ENCODE measurements at regions not wholly inside any gene's neighbourhood (a gene's known extent, or its start where the extent isn't known, plus 50 kb on each side); places are given as distances from the start of the nearest gene placed in this dataset.
A peak's percentile ranks its signal among the peaks of the same experiment; 100 is the strongest.

DNA sequence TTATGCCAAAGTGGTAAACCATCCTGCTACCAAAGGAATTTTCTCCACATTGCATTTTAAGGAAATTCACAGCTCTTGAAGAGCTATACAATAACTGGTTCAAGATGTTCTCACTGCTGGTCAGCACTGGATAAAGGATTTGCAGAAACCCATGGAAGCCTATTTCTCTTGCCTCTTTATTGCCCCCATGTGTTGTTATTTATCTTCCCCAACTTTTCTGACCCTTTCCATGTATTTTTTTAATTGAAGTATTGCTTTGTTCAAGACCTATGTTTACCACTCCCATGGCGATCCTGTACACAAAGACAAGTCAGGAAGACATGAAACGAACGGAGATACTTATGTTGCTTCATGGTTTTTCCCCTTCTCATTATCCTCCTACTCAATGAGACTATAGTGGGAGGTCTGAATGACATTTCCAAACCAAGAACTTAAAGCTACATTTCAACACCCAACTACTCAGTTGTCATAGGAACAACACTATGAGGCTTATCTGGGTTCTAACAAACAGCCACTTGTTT is 566.4 kb upstream of the DIPK2B start:
- Histone ChIP-seq H3K9ac (ENCODE audit: insufficient read depth, low read depth, low read length) (no peak overlapping the region), H3K79me2 (ENCODE audit: insufficient read depth, low read length) (peaks cover 35% of the 10 kb centered on the region), H3K36me3 (replicated peaks in 1 of 2; ENCODE audit: control insufficient read depth in 1 of 2, insufficient read depth in 2 of 2, low read length in 2 of 2) (no peaks in the 10 kb centered on the region; a peak in 1 of 5 replicates), H3K4me1 (ENCODE audit: insufficient read depth, low read length) (peaks cover 29% of the 10 kb centered on the region), H4K20me1 (ENCODE audit: insufficient read depth, low read length) (no peaks in the 10 kb centered on the region), H3K4me3 (replicated peaks in 1 of 3; ENCODE audit: insufficient read depth in 1 of 3, low read depth in 2 of 3, low read length in 3 of 3) (no peak overlapping the region; a peak in 1 of 6 replicates), H3K4me2 (ENCODE audit: low read depth, low read length) (0 out of 2 replicates have a peak overlapping the region, but pooled peaks have one; percentile 77), H3K27me3 (ENCODE audit: control insufficient read depth in 1 of 2, insufficient read depth in 2 of 2, low read length in 2 of 2) (no peaks in the 10 kb centered on the region), H2AFZ (ENCODE audit: low read length) (no peak overlapping the region), H3K27ac (ENCODE audit: extremely low read length, insufficient read depth, low read length) (peak overlapping the region; percentile 18), H3K9me3 (ENCODE audit: low read length) (no peaks in the 10 kb centered on the region)
- no peak for DNase-seq (ENCODE audit: low spot score)
- no peak for ATAC-seq
- intact Hi-C loops (cut with micrococcal nuclease; ENCODE audit: unreplicated experiment), result no loop called here
- FAIRE-seq, result no peak
- in situ Hi-C loops (cut with HindIII; ENCODE audit: extremely low pct_ligation_motif_present, low pct_unique_long_range_greater_than_20kb), result loop anchor here (25.0 kb wide), 1 partner anchor 255 kb away; no protein-coding TSS in a partner anchor
- CTCF ChIA-PET (ENCODE audit: low intra/inter-chr PET ratio, low total read pairs), result no interaction called here
- no TSS peak for BruUV-seq (replicated peaks)
- 93% methylated on average over 3 of the region's 3 CpGs for WGBS (ENCODE audit: low lambda C conversion rate)
- POLR2A ChIA-PET, result no interaction called here
- TF ChIP-seq, protein P1, sequence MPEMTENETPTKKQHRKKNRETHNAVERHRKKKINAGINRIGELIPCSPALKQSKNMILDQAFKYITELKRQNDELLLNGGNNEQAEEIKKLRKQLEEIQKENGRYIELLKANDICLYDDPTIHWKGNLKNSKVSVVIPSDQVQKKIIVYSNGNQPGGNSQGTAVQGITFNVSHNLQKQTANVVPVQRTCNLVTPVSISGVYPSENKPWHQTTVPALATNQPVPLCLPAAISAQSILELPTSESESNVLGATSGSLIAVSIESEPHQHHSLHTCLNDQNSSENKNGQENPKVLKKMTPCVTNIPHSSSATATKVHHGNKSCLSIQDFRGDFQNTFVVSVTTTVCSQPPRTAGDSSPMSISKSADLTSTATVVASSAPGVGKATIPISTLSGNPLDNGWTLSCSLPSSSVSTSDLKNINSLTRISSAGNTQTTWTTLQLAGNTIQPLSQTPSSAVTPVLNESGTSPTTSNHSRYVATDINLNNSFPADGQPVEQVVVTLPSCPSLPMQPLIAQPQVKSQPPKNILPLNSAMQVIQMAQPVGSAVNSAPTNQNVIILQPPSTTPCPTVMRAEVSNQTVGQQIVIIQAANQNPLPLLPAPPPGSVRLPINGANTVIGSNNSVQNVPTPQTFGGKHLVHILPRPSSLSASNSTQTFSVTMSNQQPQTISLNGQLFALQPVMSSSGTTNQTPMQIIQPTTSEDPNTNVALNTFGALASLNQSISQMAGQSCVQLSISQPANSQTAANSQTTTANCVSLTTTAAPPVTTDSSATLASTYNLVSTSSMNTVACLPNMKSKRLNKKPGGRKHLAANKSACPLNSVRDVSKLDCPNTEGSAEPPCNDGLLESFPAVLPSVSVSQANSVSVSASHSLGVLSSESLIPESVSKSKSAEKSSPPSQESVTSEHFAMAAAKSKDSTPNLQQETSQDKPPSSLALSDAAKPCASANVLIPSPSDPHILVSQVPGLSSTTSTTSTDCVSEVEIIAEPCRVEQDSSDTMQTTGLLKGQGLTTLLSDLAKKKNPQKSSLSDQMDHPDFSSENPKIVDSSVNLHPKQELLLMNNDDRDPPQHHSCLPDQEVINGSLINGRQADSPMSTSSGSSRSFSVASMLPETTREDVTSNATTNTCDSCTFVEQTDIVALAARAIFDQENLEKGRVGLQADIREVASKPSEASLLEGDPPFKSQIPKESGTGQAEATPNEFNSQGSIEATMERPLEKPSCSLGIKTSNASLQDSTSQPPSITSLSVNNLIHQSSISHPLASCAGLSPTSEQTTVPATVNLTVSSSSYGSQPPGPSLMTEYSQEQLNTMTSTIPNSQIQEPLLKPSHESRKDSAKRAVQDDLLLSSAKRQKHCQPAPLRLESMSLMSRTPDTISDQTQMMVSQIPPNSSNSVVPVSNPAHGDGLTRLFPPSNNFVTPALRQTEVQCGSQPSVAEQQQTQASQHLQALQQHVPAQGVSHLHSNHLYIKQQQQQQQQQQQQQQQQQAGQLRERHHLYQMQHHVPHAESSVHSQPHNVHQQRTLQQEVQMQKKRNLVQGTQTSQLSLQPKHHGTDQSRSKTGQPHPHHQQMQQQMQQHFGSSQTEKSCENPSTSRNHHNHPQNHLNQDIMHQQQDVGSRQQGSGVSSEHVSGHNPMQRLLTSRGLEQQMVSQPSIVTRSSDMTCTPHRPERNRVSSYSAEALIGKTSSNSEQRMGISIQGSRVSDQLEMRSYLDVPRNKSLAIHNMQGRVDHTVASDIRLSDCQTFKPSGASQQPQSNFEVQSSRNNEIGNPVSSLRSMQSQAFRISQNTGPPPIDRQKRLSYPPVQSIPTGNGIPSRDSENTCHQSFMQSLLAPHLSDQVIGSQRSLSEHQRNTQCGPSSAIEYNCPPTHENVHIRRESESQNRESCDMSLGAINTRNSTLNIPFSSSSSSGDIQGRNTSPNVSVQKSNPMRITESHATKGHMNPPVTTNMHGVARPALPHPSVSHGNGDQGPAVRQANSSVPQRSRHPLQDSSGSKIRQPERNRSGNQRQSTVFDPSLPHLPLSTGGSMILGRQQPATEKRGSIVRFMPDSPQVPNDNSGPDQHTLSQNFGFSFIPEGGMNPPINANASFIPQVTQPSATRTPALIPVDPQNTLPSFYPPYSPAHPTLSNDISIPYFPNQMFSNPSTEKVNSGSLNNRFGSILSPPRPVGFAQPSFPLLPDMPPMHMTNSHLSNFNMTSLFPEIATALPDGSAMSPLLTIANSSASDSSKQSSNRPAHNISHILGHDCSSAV (CRISPR knock-in tag; IDR thresholded peaks at IDR 0.05; ENCODE audit: borderline replicate concordance), result no peak
- TF ChIP-seq NKX3-1 (CRISPR knock-in tag; IDR thresholded peaks at IDR 0.05) (no peak), FLYWCH1 (CRISPR knock-in tag; IDR thresholded peaks at IDR 0.05) (no peak), ZMAT3 (CRISPR knock-in tag; conservative IDR thresholded peaks at IDR 0.05) (no peak), SMAD9 (CRISPR knock-in tag; IDR thresholded peaks at IDR 0.05) (no peak), PCBP2 (optimal IDR thresholded peaks at IDR 0.05; ENCODE audit: low read depth, low read length, poor library complexity, severe bottlenecking) (no peak), NAIF1 (CRISPR knock-in tag; IDR thresholded peaks at IDR 0.05; ENCODE audit: borderline replicate concordance) (no peak), WIZ (CRISPR knock-in tag; IDR thresholded peaks at IDR 0.05) (no peak), HNRNPK (IDR thresholded peaks at IDR 0.05; ENCODE audit: low read depth, low read length, poor library complexity, severe bottlenecking) (no peak)
- TF ChIP-seq, protein P2, sequence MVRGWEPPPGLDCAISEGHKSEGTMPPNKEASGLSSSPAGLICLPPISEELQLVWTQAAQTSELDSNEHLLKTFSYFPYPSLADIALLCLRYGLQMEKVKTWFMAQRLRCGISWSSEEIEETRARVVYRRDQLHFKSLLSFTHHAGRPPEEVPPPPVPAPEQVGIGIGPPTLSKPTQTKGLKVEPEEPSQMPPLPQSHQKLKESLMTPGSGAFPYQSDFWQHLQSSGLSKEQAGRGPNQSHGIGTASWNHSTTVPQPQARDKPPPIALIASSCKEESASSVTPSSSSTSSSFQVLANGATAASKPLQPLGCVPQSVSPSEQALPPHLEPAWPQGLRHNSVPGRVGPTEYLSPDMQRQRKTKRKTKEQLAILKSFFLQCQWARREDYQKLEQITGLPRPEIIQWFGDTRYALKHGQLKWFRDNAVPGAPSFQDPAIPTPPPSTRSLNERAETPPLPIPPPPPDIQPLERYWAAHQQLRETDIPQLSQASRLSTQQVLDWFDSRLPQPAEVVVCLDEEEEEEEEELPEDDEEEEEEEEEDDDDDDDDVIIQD (CRISPR knock-in tag; IDR thresholded peaks at IDR 0.05; ENCODE audit: low read depth), result no peak
- TF ChIP-seq, protein P3, sequence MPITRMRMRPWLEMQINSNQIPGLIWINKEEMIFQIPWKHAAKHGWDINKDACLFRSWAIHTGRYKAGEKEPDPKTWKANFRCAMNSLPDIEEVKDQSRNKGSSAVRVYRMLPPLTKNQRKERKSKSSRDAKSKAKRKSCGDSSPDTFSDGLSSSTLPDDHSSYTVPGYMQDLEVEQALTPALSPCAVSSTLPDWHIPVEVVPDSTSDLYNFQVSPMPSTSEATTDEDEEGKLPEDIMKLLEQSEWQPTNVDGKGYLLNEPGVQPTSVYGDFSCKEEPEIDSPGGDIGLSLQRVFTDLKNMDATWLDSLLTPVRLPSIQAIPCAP (CRISPR knock-in tag; IDR thresholded peaks at IDR 0.05; ENCODE audit: low read depth), result no peak
- TF ChIP-seq, protein P4, sequence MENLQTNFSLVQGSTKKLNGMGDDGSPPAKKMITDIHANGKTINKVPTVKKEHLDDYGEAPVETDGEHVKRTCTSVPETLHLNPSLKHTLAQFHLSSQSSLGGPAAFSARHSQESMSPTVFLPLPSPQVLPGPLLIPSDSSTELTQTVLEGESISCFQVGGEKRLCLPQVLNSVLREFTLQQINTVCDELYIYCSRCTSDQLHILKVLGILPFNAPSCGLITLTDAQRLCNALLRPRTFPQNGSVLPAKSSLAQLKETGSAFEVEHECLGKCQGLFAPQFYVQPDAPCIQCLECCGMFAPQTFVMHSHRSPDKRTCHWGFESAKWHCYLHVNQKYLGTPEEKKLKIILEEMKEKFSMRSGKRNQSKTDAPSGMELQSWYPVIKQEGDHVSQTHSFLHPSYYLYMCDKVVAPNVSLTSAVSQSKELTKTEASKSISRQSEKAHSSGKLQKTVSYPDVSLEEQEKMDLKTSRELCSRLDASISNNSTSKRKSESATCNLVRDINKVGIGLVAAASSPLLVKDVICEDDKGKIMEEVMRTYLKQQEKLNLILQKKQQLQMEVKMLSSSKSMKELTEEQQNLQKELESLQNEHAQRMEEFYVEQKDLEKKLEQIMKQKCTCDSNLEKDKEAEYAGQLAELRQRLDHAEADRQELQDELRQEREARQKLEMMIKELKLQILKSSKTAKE (CRISPR knock-in tag; IDR thresholded peaks at IDR 0.05; ENCODE audit: borderline replicate concordance), result no peak
